HEK293 (cell line): ENCODE measurements at regions not wholly inside any gene's neighbourhood (a gene's known extent, or its start where the extent isn't known, plus 50 kb on each side); places are given as distances from the start of the nearest gene placed in this dataset.

Experiments
- CTCF ChIA-PET: fragments of 350-600 bp; formaldehyde crosslinking; extraction: SDS; loops from one replicate; lab custom pipeline; 2021; ENCODE audit warnings: antibody characterized with exemption; lab: Yijun Ruan, JAX
- POLR2A ChIA-PET: fragments of 300-600 bp; formaldehyde crosslinking; extraction: SDS; loops from one replicate; lab custom pipeline; 2020; ENCODE audit warnings: antibody characterized with exemption, inconsistent platforms; lab: Yijun Ruan, JAX
- H3K27ac ChIP-seq: fragments of 200-500 bp; sonication (Bioruptor generic); 2 replicates; pipeline ENCODE4 v1.5.1; 2014; ENCODE audit warnings: low read depth, low read length, control low read depth, inconsistent platforms; ENCODE audit errors: extremely low read depth
- H3K36me3 ChIP-seq, 2 experiments: fragments of 200-500 bp in 1 of 2; sonication (Bioruptor generic) in 1 of 2; 1 replicate in 1 of 2; 2 replicates in 1 of 2; pipeline ENCODE4 v1.5.1; 2014 to 2017; ENCODE audit warnings: inconsistent platforms in 2 of 2, low read length in 2 of 2; ENCODE audit not compliant: control insufficient read depth in 2 of 2, insufficient read depth in 1 of 2
- H3K4me1 ChIP-seq: fragments of 200-500 bp; sonication (Bioruptor generic); 2 replicates; pipeline ENCODE4 v1.5.1; 2014; ENCODE audit warnings: mild to moderate bottlenecking, low read length, inconsistent platforms; ENCODE audit not compliant: control insufficient read depth, insufficient read depth
- H3K4me3 ChIP-seq: 2 replicates; pipeline ENCODE4 v1.5.1; 2011; ENCODE audit warnings: low read depth, mild to moderate bottlenecking, control low read depth, low read length, moderate library complexity
- H3K9me3 ChIP-seq: fragments of 200-500 bp; sonication (Bioruptor generic); 2 replicates; pipeline ENCODE4 v1.5.1; 2014; ENCODE audit warnings: low read depth, low read length, inconsistent platforms; ENCODE audit not compliant: control insufficient read depth, insufficient read depth
- AEBP2 ChIP-seq: fragments of 450-650 bp; formaldehyde crosslinking; IDR thresholded peaks from 2 replicates; pipeline ENCODE4 v1.5.1; 2016; ENCODE audit warnings: missing biosample characterization, missing genetic modification characterization, borderline replicate concordance
- BCL11B ChIP-seq: fragments of 450-650 bp; formaldehyde crosslinking; IDR thresholded peaks from 2 replicates; pipeline ENCODE4 v1.5.1; 2016; ENCODE audit warnings: low read depth, missing biosample characterization, missing genetic modification characterization
- BCL6B ChIP-seq: fragments of 450-650 bp; formaldehyde crosslinking; IDR thresholded peaks from 2 replicates; pipeline ENCODE4 v1.5.1; 2017; ENCODE audit warnings: missing biosample characterization, missing genetic modification characterization
- KLF1 ChIP-seq: fragments of 450-650 bp; formaldehyde crosslinking; IDR thresholded peaks from 2 replicates; pipeline ENCODE4 v1.5.1; 2016; ENCODE audit warnings: missing biosample characterization, missing genetic modification characterization
- KLF8 ChIP-seq: fragments of 450-650 bp; formaldehyde crosslinking; IDR thresholded peaks from 2 replicates; pipeline ENCODE4 v1.5.1; 2016; ENCODE audit warnings: missing biosample characterization, missing genetic modification characterization
- OSR2 ChIP-seq: fragments of 450-650 bp; formaldehyde crosslinking; IDR thresholded peaks from 2 replicates; pipeline ENCODE4 v1.5.1; 2016; ENCODE audit warnings: missing biosample characterization, missing genetic modification characterization
- OVOL3 ChIP-seq: fragments of 450-650 bp; formaldehyde crosslinking; IDR thresholded peaks from 2 replicates; pipeline ENCODE4 v1.5.1; 2016; ENCODE audit warnings: missing biosample characterization, missing genetic modification characterization
- ZBTB26 ChIP-seq: fragments of 450-650 bp; formaldehyde crosslinking; optimal IDR thresholded peaks from 2 replicates; pipeline ENCODE3; 2016; ENCODE audit warnings: missing biosample characterization, mild to moderate bottlenecking, missing genetic modification characterization
- ZNF280D ChIP-seq: fragments of 450-650 bp; formaldehyde crosslinking; IDR thresholded peaks from 2 replicates; pipeline ENCODE4 v1.5.1; 2016; ENCODE audit warnings: missing biosample characterization, missing genetic modification characterization
- ZNF354C ChIP-seq: fragments of 450-650 bp; formaldehyde crosslinking; IDR thresholded peaks from 2 replicates; pipeline ENCODE4 v1.5.1; 2016; ENCODE audit warnings: missing biosample characterization, missing genetic modification characterization, low read depth, borderline replicate concordance
- ZNF416 ChIP-seq: fragments of 450-650 bp; formaldehyde crosslinking; IDR thresholded peaks from 2 replicates; pipeline ENCODE4 v1.5.1; 2016; ENCODE audit warnings: missing biosample characterization, missing genetic modification characterization
- ZNF518A ChIP-seq: fragments of 450-650 bp; formaldehyde crosslinking; conservative IDR thresholded peaks from 2 replicates; pipeline ENCODE4 v1.5.1; 2016; ENCODE audit warnings: low read depth, missing biosample characterization, missing genetic modification characterization
- ZNF530 ChIP-seq: fragments of 450-650 bp; formaldehyde crosslinking; IDR thresholded peaks from 2 replicates; pipeline ENCODE4 v1.5.1; 2016; ENCODE audit warnings: low read depth, missing biosample characterization, missing genetic modification characterization
- ZNF555 ChIP-seq: fragments of 450-650 bp; formaldehyde crosslinking; conservative IDR thresholded peaks from 2 replicates; pipeline ENCODE4 v1.5.1; 2017; ENCODE audit warnings: missing biosample characterization, mild to moderate bottlenecking, missing genetic modification characterization, inconsistent platforms
- ZNF560 ChIP-seq: fragments of 450-650 bp; formaldehyde crosslinking; IDR thresholded peaks from 2 replicates; pipeline ENCODE4 v1.5.1; 2017; ENCODE audit warnings: missing biosample characterization, missing genetic modification characterization, borderline replicate concordance
- ZNF610 ChIP-seq: fragments of 450-650 bp; formaldehyde crosslinking; IDR thresholded peaks from 2 replicates; pipeline ENCODE4 v1.5.1; 2016; ENCODE audit warnings: missing biosample characterization, missing genetic modification characterization, borderline replicate concordance
- ZNF660 ChIP-seq: fragments of 450-650 bp; IDR thresholded peaks from 2 replicates; pipeline ENCODE4 v1.5.1; 2018; ENCODE audit warnings: missing biosample characterization, mild to moderate bottlenecking, missing genetic modification characterization
- ZNF704 ChIP-seq: fragments of 450-650 bp; formaldehyde crosslinking; IDR thresholded peaks from 2 replicates; pipeline ENCODE4 v1.5.1; 2016; ENCODE audit warnings: missing biosample characterization, missing genetic modification characterization
- ZSCAN16 ChIP-seq: fragments of 450-650 bp; formaldehyde crosslinking; IDR thresholded peaks from 2 replicates; pipeline ENCODE4 v1.5.1; 2016; ENCODE audit warnings: missing biosample characterization, missing genetic modification characterization

GRCh38 chr3:30123755-30124154, 482.6 kb upstream of the TGFBR2 start (continued):
- no peak for TF ChIP-seq ZNF518A (tag by site-specific recombination)
- no peak for TF ChIP-seq ZNF704 (tag by site-specific recombination)

- Histone ChIP-seq H3K4me3 (no peak overlapping the region), H3K4me1 (no peaks in the 10 kb centered on the region), H3K9me3 (no peaks in the 10 kb centered on the region), H3K36me3 (no peaks in the 10 kb centered on the region), H3K27ac (no peak overlapping the region)
- ChIA-PET POLR2A (no interaction called here), CTCF (interaction anchor here (1.3 kb wide), 1 partner anchor 10 kb away, joined by 4 read pairs; no protein-coding TSS in a partner anchor)
- no peak for TF ChIP-seq ZNF704 (tag by site-specific recombination)
- TF ChIP-seq KLF8: no peak
- TF ChIP-seq OVOL3 (tag by site-specific recombination): no peak
- TF ChIP-seq ZNF660 (tag by site-specific recombination): peak; percentile 33; the same call in 1 of the 2 replicates
- no peak for TF ChIP-seq ZSCAN16 (tag by site-specific recombination)
- no peak for TF ChIP-seq BCL6B
- TF ChIP-seq BCL11B: no peak
- no peak for TF ChIP-seq ZBTB26
- TF ChIP-seq ZNF530: no peak
- TF ChIP-seq ZNF560: no peak
- TF ChIP-seq ZNF416 (tag by site-specific recombination): no peak
- no peak for TF ChIP-seq ZNF354C (tag by site-specific recombination)
- TF ChIP-seq OSR2 (tag by site-specific recombination): no peak
- TF ChIP-seq ZNF280D (tag by site-specific recombination): no peak
- TF ChIP-seq AEBP2 (tag by site-specific recombination): no peak
- TF ChIP-seq ZNF555 (tag by site-specific recombination): no peak
- TF ChIP-seq KLF1: no peak
- no peak for TF ChIP-seq ZNF610 (tag by site-specific recombination)
Observed at GRCh38 chr3:30124435-30125370, 481.7 kb upstream of the TGFBR2 start.
